H9 (cell line): ENCODE measurements at regions not wholly inside any gene's neighbourhood (a gene's known extent, or its start where the extent isn't known, plus 50 kb on each side); places are given as distances from the start of the nearest gene placed in this dataset.

Source experiments
- DNase-seq: peaks from one replicate; pipeline ENCODE4 v3.0.0-alpha.2; 2017
- H2AFZ ChIP-seq: one replicate; pipeline ENCODE4 v1.6.1; 2013; ENCODE audit warnings: mild to moderate bottlenecking, low read length, control low read depth, moderate library complexity
- H2AK5ac ChIP-seq: 2 replicates; pipeline ENCODE4 v1.6.1; 2013; ENCODE audit warnings: low read length, control low read depth, mixed read lengths; ENCODE audit not compliant: insufficient read length
- H2BK120ac ChIP-seq: one replicate; pipeline ENCODE4 v1.6.1; 2013; ENCODE audit warnings: low read depth, mild to moderate bottlenecking, low read length, control low read depth, inconsistent platforms; ENCODE audit not compliant: poor library complexity, severe bottlenecking
- H2BK12ac ChIP-seq: 2 replicates; pipeline ENCODE4 v1.6.1; 2013; ENCODE audit warnings: low read length, control low read depth, mixed read lengths, low read depth; ENCODE audit not compliant: insufficient read length
- H2BK15ac ChIP-seq: 2 replicates; pipeline ENCODE4 v1.6.1; 2013; ENCODE audit warnings: low read depth, low read length, control low read depth
- H2BK20ac ChIP-seq: one replicate; pipeline ENCODE4 v1.6.1; 2013; ENCODE audit warnings: low read depth, mild to moderate bottlenecking, low read length, control low read depth, inconsistent platforms; ENCODE audit not compliant: poor library complexity, severe bottlenecking
- H2BK5ac ChIP-seq: 2 replicates; pipeline ENCODE4 v1.6.1; 2013; ENCODE audit warnings: low read length, control low read depth, mixed read lengths; ENCODE audit not compliant: insufficient read length
- H3K14ac ChIP-seq: 2 replicates; pipeline ENCODE4 v1.6.1; 2013; ENCODE audit warnings: low read length, control low read depth; ENCODE audit not compliant: insufficient read depth
- H3K18ac ChIP-seq: 2 replicates; pipeline ENCODE4 v1.6.1; 2013; ENCODE audit warnings: low read depth, mild to moderate bottlenecking, mixed read lengths, low read length, control low read depth; ENCODE audit not compliant: insufficient read length
- H3K23ac ChIP-seq: 2 replicates; pipeline ENCODE4 v1.6.1; 2013; ENCODE audit warnings: low read length, control low read depth, mixed read lengths, low read depth; ENCODE audit not compliant: insufficient read length
- H3K23me2 ChIP-seq: 2 replicates; pipeline ENCODE4 v1.6.1; 2013; ENCODE audit warnings: low read depth, mild to moderate bottlenecking, mixed read lengths, low read length, control low read depth; ENCODE audit not compliant: insufficient read length, poor library complexity, severe bottlenecking
- H3K27ac ChIP-seq: 2 replicates; pipeline ENCODE4 v1.5.1; 2013; ENCODE audit warnings: low read length, control low read depth, mixed read lengths, low read depth; ENCODE audit not compliant: insufficient read length
- H3K27me3 ChIP-seq: 2 replicates; pipeline ENCODE4 v1.6.1; 2013; ENCODE audit warnings: low read length, control low read depth, inconsistent platforms; ENCODE audit not compliant: insufficient read depth
- H3K4ac ChIP-seq: 2 replicates; pipeline ENCODE4 v1.6.1; 2013; ENCODE audit warnings: low read depth, mild to moderate bottlenecking, control low read depth, inconsistent platforms, low read length, moderate library complexity
- H3K4me1 ChIP-seq: 2 replicates; pipeline ENCODE4 v1.6.1; 2013; ENCODE audit warnings: low read length, control low read depth, inconsistent platforms; ENCODE audit not compliant: insufficient read depth
- H3K4me2 ChIP-seq: 2 replicates; pipeline ENCODE4 v1.6.1; 2013; ENCODE audit warnings: low read length, control low read depth, mixed read lengths; ENCODE audit not compliant: insufficient read length, insufficient read depth
- H3K56ac ChIP-seq: 2 replicates; pipeline ENCODE4 v1.6.1; 2013; ENCODE audit warnings: low read depth, mild to moderate bottlenecking, mixed read lengths, low read length, control low read depth; ENCODE audit not compliant: insufficient read length
- H3K79me1 ChIP-seq: 2 replicates; pipeline ENCODE4 v1.6.1; 2013; ENCODE audit warnings: low read depth, mild to moderate bottlenecking, moderate library complexity, low read length, control low read depth, inconsistent platforms; ENCODE audit not compliant: insufficient read depth, poor library complexity, severe bottlenecking
- H3K79me2 ChIP-seq: 2 replicates; pipeline ENCODE4 v1.6.1; 2013; ENCODE audit warnings: low read length, control low read depth, inconsistent platforms; ENCODE audit not compliant: insufficient read depth
- H3K9ac ChIP-seq: 2 replicates; pipeline ENCODE4 v1.6.1; 2013; ENCODE audit warnings: low read length, control low read depth, mixed read lengths; ENCODE audit not compliant: insufficient read length; ENCODE audit errors: extremely low read depth
- H3K9me3 ChIP-seq: one replicate; pipeline ENCODE4 v1.6.1; 2013; ENCODE audit warnings: low read depth, low read length, inconsistent platforms; ENCODE audit not compliant: control insufficient read depth
- H3T11ph ChIP-seq: one replicate; pipeline ENCODE4 v1.6.1; 2013; ENCODE audit warnings: mild to moderate bottlenecking, low read length, control low read depth, inconsistent platforms
- H4K20me1 ChIP-seq: one replicate; pipeline ENCODE4 v1.6.1; 2013; ENCODE audit not compliant: control insufficient read depth, insufficient read length, insufficient read depth
- H4K5ac ChIP-seq: 2 replicates; pipeline ENCODE4 v1.6.1; 2013; ENCODE audit warnings: low read depth, mild to moderate bottlenecking, mixed read lengths, low read length, control low read depth; ENCODE audit not compliant: insufficient read length
- H4K8ac ChIP-seq: replicated peaks from 2 replicates; pipeline ENCODE4 v1.6.1; 2013; ENCODE audit warnings: low read length, control low read depth, mixed read lengths, low read depth; ENCODE audit not compliant: insufficient read length
- H4K91ac ChIP-seq: 2 replicates; pipeline ENCODE4 v1.6.1; 2013; ENCODE audit warnings: low read depth, mild to moderate bottlenecking, moderate library complexity, mixed read lengths, low read length, control low read depth; ENCODE audit not compliant: insufficient read length
- H3K27ac Mint-ChIP-seq, 3 experiments: 2 replicates in 2 of 3; 3 replicates in 1 of 3; pipeline ENCODE4 v1.8.0; 2020 to 2021; ENCODE audit warnings: mixed read lengths in 3 of 3, mild to moderate bottlenecking in 1 of 3, moderate library complexity in 1 of 3
- H3K27me3 Mint-ChIP-seq: 2 replicates; pipeline ENCODE4 v1.8.0; 2021; ENCODE audit warnings: low read depth, mild to moderate bottlenecking, moderate library complexity, mixed read lengths
- H3K36me3 Mint-ChIP-seq, 3 experiments: 2 replicates in 2 of 3; 3 replicates in 1 of 3; pipeline ENCODE4 v1.8.0; 2020 to 2021; ENCODE audit warnings: low read depth in 3 of 3, mixed read lengths in 3 of 3; ENCODE audit not compliant: insufficient read depth in 1 of 3
- H3K4me1 Mint-ChIP-seq, 2 experiments: 2 replicates each; pipeline ENCODE4 v1.8.0; 2020; ENCODE audit warnings: mixed read lengths in 2 of 2
- H3K4me3 Mint-ChIP-seq, 2 experiments: 2 replicates in 1 of 2; 3 replicates in 1 of 2; pipeline ENCODE4 v1.8.0; 2020 to 2021; ENCODE audit warnings: mild to moderate bottlenecking in 2 of 2, mixed read lengths in 2 of 2, moderate library complexity in 1 of 2
- H3K9me3 Mint-ChIP-seq, 2 experiments: 2 replicates in 1 of 2; 3 replicates in 1 of 2; pipeline ENCODE4 v1.8.0; 2020; ENCODE audit warnings: mild to moderate bottlenecking in 2 of 2, mixed read lengths in 2 of 2, moderate library complexity in 1 of 2
- WGBS: extraction: QIAGEN DNeasy Blood & Tissue Kit; methylation state at CpG from one replicate; pipeline ENCODE4 v1.1.7; 2013; ENCODE audit warnings: missing lambda C conversion rate, low lambda C conversion rate, mixed read lengths; ENCODE audit not compliant: insufficient read length; ENCODE audit errors: extremely low coverage; 5-methylcytosine and 5-hydroxymethylcytosine counted together
- TF ChIP-seq, protein P1 (sequence below): fragments of 200-600 bp; sonication (generic); conservative IDR thresholded peaks from 3 replicates; pipeline ENCODE4 v1.8.0; 2021; ENCODE audit warnings: antibody characterized with exemption, mild to moderate bottlenecking

DNA sequence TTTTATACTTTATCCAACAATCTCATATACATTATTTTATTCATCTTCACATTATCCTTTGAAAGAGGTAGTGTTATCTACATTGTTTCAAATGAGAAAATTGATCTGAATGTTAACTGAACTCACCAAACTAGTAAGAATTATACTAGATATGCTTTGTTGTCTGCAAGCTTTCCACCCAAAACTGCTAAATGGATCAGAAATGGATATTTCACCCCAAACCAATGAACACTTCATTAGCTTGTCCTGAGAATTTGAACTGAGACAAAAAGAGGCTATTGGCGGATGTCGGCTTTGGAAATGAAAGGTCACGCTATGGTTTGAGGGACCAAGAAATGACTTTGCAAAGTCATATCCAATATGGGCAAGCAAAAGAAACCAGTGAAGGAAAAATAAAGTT is 201.9 kb upstream of the TRPM3 start:
- H3K4me1 Mint-ChIP-seq: no peaks in the 10 kb centered on the region
- no peak overlapping the region for H2AK5ac ChIP-seq

More for the DNA sequence above, 201.9 kb upstream of the TRPM3 start:
- Histone ChIP-seq H3K9ac (no peak overlapping the region), H3K4me2 (no peak overlapping the region), H2BK12ac (no peak overlapping the region), H4K8ac (no peak overlapping the region), H3K18ac (no peak overlapping the region), H4K20me1 (no peaks in the 10 kb centered on the region), H3K14ac (no peak overlapping the region), H3K23me2 (no peaks in the 10 kb centered on the region), H3K27me3 (no peaks in the 10 kb centered on the region), H3K9me3 (no peaks in the 10 kb centered on the region), H2AFZ (no peak overlapping the region), H3K56ac (no peak overlapping the region), H3K23ac (no peak overlapping the region), H3K79me2 (no peaks in the 10 kb centered on the region), H4K91ac (no peak overlapping the region), H4K5ac (no peak overlapping the region), H2BK15ac (no peak overlapping the region), H2BK5ac (no peak overlapping the region), H3K79me1 (no peaks in the 10 kb centered on the region), H2BK20ac (no peak overlapping the region), H3K4ac (no peak overlapping the region), H3T11ph (no peak overlapping the region), H3K27ac (no peak overlapping the region), H2BK120ac (no peak overlapping the region), H3K4me1 (no peaks in the 10 kb centered on the region)
- Mint-ChIP-seq H3K27ac (no peak overlapping the region; a peak in 1 of 7 replicates), H3K27me3 (peaks cover 3% of the 10 kb centered on the region; the same call in 1 of the 2 replicates), H3K9me3 (no peaks in the 10 kb centered on the region), H3K4me3 (no peak overlapping the region), H3K36me3 (no peaks in the 10 kb centered on the region)
- no peak for DNase-seq
- TF ChIP-seq, protein P1, sequence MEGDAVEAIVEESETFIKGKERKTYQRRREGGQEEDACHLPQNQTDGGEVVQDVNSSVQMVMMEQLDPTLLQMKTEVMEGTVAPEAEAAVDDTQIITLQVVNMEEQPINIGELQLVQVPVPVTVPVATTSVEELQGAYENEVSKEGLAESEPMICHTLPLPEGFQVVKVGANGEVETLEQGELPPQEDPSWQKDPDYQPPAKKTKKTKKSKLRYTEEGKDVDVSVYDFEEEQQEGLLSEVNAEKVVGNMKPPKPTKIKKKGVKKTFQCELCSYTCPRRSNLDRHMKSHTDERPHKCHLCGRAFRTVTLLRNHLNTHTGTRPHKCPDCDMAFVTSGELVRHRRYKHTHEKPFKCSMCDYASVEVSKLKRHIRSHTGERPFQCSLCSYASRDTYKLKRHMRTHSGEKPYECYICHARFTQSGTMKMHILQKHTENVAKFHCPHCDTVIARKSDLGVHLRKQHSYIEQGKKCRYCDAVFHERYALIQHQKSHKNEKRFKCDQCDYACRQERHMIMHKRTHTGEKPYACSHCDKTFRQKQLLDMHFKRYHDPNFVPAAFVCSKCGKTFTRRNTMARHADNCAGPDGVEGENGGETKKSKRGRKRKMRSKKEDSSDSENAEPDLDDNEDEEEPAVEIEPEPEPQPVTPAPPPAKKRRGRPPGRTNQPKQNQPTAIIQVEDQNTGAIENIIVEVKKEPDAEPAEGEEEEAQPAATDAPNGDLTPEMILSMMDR: no peak
- WGBS: no CpG with 5 or more reads among the region's 3 CpGs
